Amniotic stem cell (primary cell): ENCODE measurements at regions not wholly inside any gene's neighbourhood (a gene's known extent, or its start where the extent isn't known, plus 50 kb on each side); places are given as distances from the start of the nearest gene placed in this dataset.

Source experiments
- DNase-seq: peaks from one replicate; lab custom pipeline; 2025; lab: John Stamatoyannopoulos, UW

DNA sequence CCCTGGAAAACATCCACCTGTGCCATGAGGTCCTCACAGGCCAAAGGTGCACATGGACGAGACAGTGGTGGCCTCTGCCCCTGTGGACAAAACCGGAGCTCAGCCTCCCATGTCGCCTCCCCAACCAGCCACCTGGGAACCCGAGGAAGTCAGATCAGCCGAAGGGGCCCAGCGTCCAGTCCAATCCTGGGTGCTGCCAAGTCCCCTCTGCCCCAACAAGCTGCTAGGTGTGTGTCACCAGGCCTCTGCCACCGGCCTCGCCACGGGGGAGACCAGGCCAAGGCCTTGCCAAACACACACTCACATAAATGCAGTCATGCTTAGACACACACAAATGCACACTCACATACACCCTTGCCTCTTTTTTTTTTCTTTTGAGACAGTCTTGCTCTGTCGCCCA lies 167.8 kb downstream of the RBFOX3 start:
- no peak for DNase-seq

DNA sequence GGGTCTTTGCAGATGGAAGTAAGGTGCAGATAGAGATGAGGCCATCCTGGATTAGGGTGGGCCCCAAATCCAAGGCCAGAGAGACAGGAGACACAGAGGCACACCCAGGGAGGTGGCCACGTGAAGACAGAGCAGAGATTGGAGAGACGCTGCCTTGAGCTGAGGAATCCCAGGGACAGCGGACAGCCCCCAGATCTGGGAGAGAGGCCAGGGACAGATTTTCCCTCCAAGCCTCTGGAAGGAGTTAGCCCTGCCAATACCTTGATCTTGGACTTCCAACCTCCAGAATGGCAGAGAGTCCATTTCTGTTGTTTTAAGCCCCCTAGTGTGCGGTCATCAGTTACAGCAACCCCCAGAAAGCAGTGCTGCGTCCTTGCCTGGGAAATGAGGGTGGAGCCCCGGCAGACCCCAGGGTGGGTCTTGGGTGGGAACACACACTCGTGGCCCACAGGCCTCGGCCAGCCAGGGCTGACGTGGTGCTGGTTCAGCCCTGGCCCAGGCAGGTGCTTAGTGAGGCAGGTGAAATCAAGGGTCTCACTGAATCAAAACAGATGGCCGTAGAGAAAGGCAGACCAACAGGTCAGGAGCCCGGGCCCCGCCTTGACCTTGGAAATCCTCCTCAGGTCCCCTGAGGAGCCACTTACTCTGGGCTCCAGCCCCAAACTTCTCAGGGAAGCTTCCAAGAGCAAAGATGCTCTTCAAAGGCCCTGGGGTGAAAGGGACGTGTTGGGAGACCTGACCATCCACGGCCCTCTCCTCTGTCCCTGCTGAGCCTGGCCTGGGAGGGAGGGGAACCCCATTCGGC lies 169.3 kb downstream of the RBFOX3 start:
- no peak for DNase-seq

DNA sequence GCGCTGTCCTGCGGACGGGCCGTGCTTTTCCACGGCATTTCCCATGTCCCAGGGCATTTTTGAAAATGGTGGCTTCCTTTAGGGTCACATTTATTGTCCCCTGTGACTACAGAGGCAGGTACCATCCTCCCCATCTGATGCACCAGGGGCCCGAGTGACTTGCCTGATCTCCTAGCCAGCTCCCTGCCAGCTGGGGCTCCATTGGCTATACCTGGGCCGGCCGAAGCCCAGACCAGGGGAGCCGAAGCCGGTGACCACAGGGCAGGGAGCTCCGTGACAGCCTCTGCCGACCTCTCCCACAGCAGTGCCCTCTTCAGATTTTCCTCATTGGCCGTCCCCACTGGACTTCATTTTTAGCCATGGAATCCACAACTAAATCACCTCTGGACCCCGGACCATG lies 170.6 kb downstream of the RBFOX3 start:
- DNase-seq, result no peak

DNA sequence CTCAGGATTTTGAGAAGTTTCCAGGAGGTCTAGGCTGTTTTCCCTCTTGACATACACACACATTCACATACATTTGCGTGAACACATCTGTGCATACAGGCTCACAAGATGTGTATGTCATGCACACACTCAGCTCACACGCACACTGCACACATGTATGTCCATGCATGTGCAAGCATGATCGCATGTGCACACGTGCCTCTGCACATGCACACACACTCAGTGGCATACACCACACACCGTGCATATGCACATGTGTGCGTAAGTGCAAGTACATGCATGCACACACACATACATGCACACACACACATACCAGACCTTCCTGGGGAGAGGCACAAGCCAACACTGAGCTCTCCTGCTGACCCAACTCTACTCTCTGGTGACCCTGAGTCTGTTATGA lies 171.4 kb downstream of the RBFOX3 start:
- no peak for DNase-seq

DNA sequence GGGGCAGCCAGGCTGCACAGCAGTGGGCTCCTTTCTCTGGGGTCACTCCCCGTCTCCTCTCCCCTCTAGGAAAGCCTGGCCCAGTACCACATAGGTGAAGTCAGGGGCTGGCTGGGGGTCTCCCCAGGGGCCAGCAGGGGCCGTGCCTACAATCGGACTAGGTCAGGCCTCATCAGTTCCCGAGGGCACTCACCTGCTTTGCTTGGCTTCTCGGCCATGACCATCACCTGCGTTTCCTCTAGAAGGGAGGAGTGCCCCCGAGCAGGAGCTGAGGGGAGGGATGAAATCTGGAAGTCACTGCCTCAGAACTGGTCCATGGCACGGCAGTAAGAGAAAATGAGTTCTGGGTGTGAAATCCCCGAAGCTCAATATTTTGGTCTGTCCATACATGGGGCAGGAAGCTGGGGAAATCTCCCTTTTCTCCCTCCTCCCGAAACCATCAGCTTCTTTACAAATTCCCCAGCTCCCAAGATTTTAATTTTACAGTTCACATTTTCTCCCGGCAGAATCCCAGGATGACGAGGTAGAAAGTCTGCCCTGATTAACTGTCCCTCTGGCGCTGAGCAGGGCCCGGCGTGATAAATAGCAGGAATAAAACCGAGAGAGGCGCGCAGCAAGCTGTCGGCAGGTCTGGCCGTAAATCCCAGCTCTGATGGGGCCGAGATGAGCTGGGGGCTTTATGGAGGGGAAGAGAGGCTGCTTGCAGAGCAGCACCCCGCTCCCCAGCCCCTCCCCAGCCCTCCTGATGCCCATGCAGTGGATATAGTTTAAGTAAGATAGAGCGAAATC lies 172.1 kb downstream of the RBFOX3 start:
- DNase-seq, result no peak

DNA sequence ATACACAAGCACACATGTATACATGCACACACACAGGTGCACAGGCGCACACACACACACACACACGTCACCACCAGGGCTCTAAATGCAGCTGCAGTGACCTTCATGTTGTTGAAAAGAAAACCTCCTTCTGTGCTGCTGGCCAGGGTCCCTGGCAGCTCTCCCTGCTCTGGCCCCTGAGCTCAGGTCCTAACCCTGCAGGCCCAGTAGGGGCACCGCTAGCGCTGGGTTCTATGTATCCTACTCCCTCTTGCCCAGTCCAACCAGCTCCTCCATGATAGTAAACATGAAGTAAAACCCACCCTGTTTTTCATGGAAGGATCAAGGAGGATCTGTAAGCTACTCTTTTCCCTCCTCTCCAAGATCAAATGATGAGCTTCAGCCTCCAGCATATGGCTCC lies 172.8 kb downstream of the RBFOX3 start:
- no peak for DNase-seq

DNA sequence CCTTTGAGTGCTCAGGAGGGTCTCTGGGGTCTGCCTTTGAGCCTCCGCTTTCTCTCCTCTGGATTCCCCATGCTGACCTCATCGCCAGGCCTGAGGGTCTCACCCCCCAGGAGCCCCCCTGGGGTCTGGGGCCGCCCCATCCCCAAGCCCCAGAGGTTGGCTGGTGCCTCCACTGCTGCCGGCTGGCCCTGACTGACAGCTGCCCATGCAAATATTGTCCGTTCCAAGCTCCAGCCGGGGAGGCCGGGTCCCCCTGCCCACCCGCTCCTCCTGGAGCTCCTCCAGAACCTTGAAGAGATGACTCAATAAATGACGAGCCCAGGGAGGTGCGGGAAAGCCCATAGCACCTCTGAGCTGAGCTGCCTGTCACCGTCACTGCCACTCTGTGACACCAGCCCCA lies 173.8 kb downstream of the RBFOX3 start:
- no peak for DNase-seq

DNA sequence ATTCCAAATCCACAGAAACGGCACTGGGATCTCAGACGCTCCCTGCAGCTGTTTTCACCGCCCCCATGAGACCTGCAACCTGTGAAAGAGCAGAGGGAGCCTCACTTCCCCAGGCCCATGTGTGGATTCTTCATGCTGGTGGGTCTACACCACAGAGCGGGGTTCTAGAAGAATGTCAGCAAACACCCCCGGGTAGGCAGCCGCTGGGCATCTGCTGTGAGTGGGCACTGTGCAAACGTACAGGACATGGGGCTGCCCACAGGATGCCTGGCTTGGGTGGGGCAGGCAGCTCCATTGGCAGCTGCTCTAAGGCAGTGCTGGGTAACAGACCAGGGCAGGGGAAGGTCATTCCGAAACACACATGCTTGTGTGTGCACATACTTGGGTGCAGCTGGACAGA lies 174.9 kb downstream of the RBFOX3 start:
- no peak for DNase-seq

DNA sequence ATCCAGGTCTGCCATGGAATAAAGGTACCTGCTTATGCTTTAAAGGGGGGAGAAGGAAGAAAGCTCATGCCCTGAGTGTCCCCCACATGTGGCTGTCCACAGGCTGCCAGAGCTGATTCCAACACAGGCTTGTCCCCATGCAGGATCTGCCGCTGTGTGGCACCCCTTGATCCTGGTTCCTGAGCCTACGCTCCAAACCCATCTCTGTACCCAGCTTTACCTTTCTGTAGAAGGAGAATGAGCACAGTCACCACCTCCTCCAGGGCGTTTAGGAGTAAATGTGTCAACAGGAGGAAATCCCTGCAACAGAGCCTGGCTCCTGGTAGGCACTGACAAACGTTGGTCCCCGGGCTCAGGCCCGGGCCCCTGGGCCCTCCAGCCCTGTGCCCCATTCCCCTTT lies 175.6 kb downstream of the RBFOX3 start:
- DNase-seq, result no peak

DNA sequence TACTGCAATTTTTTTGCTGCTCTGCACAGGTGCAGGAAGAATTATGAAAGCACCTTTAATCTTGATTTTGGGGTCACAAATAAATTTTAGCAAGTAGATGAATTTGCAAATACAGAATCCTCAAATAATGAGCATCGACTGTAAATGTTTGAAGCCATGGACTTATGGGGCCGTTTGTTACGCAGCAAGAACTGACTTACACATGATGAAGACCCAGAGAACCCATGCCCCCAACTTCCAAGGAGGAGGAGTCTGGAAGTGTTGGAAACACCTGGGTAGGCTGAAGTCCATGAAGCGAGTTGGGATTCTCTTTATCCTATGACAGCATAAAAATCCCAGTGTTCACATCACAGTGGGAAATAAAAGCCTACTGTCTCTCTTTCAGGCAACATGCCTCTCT lies 176.6 kb downstream of the RBFOX3 start:
- DNase-seq, result no peak

DNA sequence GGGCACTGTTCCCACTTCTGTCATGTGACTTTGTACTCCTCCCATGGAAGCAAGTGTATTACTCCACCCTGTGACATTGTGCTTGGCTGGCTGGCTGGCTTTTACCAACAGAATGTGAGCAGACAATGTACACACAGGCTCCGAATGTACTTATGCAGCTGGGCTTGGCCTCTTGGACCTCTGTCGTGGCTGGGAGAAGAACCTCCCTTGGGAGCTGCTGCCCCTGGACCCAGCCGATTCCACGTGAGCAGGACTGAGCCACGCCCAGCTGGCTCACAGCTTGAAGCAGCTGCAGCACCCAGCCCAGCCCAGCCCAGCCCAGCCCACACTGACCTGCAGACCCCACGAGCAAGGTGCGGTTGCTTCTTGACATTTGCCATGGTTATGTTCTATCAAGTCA lies 177.5 kb downstream of the RBFOX3 start:
- DNase-seq, result no peak

DNA sequence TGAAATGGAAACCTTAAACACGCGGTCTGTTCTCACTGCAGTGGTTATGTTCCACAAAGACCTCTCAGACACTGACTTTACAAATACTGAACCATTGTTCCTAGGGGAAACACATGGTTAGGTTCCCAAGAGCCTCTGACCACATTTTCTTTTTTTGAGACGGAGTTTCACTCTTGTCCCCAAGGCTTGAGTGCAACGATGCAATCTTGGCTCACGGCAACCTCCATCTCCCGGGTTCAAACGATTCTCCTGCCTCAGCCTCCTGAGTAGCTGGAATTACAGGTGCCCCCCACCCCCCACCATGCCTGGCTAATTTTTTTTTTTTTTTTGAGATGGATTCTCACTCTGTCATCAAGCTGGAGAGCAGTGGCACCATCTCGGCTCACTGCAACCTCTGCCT lies 179.7 kb downstream of the RBFOX3 start:
- no peak for DNase-seq

DNA sequence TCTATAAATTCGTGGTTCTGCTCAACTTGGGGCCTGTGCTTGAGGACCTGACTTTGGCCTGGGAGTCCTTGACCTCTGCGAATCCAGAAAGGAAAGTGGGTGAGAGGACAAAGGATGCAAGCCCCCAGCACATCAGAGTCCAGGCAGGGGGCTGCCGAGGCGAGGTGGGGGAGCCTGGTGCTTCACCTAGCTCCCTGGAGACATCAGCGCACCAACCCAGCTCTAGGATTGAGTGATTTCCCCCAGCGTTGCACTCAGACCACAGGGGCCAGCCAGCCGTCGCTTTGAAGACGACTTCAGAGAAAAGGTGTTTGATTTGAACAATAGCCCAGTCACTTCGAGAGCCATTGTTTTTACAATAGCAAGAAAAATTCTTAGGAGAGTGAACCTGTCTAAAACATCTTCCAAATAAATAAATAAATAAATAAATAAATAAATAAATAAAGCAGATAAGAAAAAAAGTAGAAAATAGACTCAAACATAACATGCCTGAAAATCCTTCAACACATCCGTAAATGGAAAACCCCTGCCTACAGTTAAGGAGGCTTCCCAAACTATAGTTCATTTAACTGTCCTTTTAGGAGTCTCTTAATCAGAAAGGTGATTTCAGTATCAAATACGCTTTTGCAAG lies 180.9 kb downstream of the RBFOX3 start:
- DNase-seq, result no peak

DNA sequence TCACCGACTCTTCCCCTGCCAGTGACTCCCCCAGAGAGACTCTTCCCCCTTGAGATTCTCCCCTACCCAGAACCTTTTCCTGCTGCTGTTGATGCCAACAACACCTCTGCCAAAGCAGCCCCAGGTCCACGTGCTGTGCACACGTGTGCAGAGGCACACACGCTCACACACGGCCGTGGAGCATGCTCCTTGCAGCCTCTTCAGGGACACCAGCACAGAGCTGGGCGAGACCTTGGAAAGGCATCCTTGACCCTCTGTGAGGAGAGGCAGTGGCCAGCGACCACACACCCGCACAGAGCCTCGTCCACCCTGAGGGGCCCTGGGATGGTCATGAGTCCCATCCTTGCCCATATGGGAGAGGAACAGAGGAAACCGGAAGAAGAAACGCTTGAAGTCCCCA lies 181.9 kb downstream of the RBFOX3 start:
- DNase-seq, result no peak

DNA sequence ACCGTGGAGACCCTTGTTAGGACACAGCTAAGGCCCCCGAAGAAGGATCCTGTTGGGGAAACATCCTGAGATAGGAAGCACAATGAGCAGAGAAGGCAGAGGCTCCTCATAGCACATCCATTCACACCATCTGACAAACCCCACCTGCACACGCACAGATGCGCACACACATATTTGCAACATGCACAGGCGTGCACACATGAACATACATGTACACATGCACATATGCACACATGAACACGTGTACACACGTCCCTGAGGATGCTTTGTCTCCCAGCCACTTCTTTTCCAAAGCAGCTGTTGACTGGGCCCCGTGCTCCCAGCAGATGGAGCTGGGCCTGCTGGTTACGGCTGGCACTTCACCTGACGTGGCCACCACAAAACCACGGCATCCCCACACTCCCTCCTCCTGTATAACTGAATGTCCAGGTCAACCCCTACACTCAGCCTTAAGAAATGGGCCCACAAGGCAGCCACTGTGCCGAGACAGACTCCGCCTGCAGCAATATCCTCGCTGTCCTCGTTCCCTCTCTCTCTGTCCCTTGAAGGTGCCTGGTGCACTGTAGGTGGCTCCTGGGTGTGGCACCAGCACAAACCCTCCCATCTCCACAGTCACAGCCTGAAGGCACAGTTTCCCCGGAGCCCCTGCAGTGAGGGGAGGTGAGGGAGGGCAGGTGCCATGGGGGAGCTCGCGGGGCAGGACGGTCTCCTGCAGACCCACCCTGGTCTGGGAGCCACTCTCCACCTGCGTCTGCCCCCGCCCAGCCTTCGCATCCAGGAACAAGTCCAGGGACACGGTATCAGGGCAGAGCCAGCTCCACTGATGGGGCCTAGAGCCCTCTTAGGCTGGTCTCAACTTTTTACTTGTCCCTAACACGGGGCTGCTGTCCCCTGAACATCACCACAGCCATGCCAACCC lies 183.0 kb downstream of the RBFOX3 start:
- DNase-seq, result no peak

DNA sequence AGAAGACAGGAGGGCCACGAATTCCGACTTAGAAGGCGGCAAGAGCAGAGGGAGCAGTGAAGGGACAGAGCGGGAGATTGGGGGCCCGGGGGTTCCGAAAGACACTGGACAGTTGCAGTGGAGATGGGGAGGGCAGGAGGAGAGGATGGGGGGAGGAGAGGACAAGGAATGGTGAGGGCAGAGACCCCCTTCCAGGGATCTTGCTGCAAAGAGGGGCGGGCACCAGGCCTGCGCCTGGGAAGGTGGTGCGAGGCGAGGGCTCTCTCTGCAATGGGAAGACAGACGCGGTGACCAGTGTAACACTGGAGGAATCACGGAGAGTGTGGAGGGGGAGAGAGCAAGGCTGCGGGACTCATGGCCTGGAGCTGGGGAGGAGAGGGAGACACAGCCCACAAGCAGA lies 185.2 kb downstream of the RBFOX3 start:
- no peak for DNase-seq

DNA sequence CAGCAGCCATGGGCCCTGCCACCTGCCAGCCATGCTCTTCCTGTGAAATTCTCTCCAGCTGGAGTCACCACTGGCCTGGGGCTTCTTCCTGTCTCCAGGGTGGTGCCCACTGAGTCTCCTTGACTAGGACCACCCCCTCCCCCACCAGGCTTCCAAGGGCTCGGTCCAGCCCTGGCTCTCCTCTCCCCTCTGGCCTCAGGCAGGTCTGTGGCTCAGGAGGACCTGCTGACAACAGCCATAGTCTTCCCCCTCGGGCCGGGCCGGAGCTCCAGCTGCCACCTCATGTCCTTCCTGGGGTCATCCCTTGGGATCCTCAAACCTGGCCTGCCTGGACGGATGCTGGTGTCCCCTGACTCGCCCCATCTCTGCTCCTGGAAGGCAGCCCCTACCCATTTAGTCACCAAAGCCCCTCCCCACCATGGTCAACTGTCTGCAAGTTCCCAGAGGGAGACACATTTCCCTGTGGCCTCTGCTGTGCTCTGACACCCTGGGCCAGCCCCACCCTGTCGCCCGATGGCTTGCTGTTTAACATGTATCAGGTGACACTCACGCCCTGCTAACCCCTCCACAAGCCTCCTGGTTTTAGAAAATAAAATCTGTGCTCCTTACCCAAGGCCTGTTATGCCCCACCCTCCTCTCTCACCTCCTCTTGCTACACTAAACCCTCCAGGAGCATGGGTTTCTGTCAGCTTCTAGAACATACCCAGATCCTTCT lies 186.2 kb downstream of the RBFOX3 start:
- no peak for DNase-seq

DNA sequence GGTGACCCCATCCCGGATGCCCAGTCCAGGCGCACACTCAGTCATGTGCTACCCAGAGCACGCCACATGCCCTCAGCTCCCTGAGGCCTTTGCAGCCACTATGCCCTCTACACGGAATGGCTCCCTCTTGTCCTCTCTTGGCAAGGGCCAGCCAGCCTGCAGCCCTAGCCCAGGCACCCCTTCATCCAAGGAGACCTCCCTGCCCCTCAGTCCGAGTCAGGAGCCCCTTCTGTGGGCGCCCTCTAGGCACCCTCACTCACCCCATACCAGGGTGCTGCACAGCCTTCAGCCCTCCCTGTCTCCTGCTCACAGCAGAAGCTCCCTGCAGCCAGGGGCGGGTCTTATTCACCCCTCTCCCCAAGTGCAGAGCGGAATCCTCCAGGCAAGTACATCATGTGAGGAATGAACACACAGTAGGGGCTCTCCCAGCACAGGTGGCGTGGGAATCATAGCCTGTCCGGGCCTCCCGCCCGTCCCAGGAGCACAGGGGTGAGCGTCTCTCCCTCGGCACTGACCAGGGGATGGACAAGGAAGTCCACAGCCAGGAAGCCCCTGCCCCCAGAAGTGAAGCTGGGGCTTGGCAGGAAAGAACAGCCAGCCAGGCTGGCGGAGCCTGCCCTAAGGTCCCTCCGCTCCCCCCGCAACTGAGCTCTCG lies 186.9 kb downstream of the RBFOX3 start:
- DNase-seq, result no peak

DNA sequence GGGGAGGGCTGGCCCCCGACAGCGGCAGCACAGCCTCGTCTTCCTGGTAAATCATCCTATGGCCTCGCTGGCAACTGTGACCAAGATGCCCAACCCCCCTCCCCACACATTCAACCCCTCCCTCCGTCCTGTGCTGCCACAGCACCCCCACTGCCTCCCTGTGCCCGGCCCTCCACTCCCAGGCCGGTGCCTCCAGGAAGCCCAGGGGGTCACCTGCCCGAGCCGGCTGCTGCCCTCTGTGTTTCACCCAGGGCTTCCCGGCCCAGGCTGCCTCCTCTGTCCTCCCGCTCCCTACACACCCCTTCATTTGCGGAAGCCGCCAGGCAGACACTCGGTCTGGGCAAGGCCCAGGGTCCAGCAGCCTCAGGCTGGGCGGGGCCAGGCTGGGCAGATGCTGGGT lies 188.6 kb downstream of the RBFOX3 start:
- DNase-seq, result no peak

DNA sequence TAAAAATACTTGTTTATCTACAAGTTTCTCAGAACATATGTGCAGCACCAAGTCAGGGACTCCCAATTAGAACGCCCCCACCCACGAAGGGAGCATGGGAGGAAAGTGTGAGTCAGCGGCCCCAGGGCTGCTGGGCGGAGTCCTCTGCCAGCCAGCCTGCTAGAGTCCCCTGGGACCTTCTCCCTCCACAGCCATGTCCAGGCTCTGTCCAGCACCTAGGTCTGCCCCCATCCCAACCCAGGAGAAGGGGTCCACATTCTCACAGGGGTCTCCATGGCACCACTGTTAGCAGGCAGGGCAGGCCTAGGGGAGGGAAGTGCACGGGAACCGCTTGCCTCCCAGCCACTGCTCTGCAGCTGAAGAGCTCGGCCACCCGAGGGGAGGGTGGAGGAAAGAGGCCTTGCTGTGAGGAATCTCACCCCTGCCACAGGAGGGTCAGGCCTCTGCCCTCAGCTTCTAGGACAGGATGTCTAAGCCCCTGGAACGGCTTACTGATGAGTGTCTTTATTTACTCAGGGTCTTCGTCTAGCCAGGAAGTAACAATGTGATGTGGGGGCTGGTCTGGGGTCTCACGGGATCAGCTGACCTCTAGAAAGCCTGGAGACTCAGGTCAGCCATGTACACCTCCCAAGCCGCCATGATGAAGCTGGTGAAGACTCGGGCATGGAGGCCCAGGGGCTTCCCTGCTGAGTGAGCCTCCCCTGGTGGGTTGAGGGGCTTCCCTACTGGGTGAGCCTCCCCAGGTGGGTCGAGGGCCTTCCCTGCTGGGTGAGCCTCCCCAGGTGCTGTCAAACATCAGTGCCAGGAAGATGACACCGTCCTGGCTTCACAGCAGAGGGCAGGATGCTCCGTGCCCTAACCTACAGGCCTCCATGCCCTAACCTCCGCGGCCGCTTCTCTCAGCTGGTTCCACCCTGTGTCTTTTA lies 190.3 kb downstream of the RBFOX3 start:
- peak; percentile 1 for DNase-seq
